IPS DF 19.7 (cell line): ENCODE measurements at regions not wholly inside any gene's neighbourhood (a gene's known extent, or its start where the extent isn't known, plus 50 kb on each side); places are given as distances from the start of the nearest gene placed in this dataset.
"Not testable (repeated sequence)": the region's sequence is repeated elsewhere in the genome, so short reads cannot be mapped to it uniquely, and the experiment has no call there.

ENCODE experiments used
- DNase-seq: peaks from one replicate; pipeline ENCODE4 v3.0.0-alpha.2; 2013; ENCODE audit warnings: low read depth, low spot score

DNA sequence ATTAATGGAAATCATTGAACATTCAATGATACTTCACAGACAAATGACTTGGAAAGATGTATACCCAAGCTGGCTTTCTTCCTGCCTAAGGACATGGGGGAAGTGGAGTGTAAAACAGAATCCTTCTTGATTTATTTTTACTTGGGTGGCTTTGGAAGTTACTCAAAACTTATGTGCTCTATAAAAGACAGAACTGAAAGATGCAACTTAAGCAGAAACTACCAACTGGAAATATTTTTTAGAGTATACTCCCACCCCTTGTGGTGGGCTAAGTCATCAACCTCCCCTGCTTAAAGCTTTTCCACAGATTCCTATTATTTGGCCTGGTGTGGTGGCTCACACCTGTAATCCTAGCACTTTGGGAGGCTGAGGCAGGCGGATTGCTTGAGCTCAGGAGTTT lies 126.0 kb upstream of the ATP2B1 start:
- DNase-seq: no peak

DNA sequence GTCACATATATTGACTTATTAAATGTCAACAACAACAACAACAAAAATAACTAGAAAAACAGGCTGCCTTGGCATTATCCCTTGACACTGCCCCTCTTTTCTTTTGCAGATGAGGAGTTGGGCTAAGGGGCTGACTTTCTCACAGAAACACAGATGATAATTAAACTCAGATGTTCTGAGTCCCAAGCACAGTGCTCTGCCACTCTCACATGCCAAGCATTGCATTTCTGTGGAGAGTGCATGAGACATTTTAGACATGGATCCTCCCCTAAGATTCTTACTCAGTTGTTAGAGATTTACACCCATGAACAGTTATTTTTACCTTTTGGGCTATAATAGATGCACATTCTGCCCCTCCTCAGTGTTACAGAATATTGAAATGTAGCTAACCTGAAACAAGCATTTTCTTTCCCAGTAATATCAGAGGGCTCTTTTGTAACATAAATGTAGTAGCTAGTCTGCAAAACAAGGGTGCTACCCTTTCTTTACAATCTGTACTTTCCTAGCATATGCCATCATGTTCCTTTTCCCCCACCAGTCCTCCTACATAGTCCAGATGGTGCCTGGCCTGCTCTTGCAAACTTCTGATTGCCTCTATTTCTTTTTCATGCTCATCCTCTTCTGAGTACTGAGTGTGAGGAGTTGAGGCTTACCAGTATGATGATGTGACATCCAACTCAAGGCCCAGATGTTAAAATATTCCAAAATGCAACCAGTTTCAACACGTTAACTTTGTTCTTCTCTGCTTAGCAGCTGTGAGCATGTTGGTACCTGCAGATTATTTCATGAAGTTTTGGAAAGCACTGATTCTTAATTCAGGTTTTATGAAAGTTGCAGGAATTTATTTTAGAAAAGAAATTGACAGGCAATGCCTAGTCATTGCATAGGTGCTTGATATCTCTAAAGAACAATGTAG lies 125.0 kb upstream of the ATP2B1 start:
- DNase-seq: no peak

DNA sequence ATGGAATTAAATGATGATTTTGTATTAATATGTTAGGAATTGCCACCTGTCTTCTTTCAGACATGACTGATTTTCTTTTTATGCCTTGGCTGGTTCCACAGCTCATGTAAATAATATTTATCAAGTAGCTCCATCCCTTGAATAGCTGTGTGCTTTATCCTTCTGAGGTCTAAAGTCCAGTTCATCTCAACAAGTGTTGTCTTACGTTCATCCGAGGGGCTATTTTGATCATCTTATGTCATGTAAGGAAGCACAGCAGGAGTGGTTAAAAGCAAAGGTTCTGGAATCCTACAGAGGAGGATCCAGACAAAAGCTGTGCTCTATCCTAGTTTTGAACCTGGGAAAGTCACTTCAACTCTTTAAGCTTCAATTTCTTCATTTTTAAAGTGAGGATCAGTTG lies 123.7 kb upstream of the ATP2B1 start:
- DNase-seq: no peak

- no peak for DNase-seq
Measured at GRCh38 chr12:89831310-89832095, 122.9 kb upstream of the ATP2B1 start.

- DNase-seq: no peak
Measured at GRCh38 chr12:89829434-89829975, 120.9 kb upstream of the ATP2B1 start.

DNA sequence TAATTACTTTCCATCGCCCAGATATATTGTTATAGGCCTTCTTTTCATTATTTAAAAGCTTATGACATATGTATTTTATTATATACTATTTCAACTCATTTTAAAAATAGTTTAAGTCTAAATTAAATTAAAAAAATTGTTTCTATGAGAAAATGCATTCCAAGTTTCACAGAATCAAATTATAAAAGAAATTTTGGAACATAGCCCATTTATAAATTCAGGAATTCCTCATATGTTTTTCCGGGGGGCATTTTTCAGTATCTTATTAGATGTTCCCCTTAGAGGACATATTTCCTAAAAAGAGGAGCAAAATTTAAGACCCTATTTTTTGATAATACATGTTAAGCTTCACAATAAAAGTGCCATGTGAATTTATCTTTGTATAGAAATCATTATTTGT lies 119.9 kb upstream of the ATP2B1 start:
- no peak for DNase-seq

- DNase-seq: no peak
Measured at GRCh38 chr12:89827592-89827991, 119.0 kb upstream of the ATP2B1 start.

GRCh38 chr12:89826468-89826867 lies 117.8 kb upstream of the ATP2B1 start:
- no peak for DNase-seq

DNA sequence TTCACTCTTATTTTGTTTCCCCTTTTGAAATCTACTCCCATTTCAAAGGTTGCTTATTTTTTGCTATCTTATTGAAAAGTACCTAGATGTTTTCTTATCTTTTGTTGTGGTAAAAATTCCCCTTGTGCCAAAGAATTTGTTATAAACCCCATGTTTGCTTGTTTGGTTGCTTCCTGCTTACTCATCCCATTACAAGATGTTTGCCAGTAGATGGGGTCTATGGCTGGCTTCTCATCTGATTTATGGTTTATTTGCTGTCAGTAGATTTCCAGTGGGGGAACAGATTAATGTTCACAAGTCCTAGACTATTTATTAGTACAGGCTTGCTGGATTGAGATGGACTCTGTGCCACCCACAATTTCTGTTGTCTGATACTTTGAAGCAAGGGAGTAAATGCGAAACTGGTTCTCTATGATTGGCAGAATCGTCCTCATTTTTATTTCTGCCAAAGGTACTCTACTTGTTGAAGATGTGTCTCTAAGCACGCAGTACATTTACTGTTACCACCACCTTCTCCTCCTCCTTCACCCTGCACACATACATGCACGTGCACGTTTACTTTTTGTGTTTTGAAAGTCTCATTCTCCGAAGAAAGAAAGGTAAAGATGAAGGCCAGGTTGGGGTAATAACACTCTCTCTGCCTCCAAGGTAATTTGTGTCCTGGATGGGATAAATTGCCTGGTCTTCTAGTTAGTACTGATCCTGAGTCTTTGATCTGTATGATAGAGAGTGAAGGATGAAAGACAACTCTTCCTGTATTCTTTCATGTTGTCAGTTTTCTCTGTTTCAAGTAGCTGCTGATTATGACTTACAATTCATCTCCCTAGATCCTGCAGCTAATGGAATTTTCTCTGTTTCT lies 117.2 kb upstream of the ATP2B1 start:
- DNase-seq: no peak

DNA sequence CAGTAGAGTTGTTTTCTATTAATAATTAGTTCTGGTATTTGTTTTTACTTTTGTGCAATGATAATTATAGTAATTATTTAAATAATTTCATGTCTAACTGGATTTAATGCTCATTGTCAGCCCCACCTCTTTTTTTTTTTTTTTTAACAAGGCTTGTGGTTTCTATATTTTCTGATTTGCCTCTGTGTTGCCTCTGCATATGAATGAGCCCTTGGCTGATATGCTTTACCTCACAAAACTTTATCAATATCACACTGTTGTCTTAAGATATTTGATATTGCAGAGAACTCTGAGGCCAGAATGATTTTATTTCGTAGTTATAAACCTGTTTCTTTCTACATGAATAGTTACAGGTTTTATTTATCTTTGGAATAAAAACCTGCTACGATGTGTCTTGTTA lies 116.2 kb upstream of the ATP2B1 start:
- DNase-seq: no peak

- DNase-seq: not testable (repeated sequence)
Measured at GRCh38 chr12:89822992-89823391, 114.4 kb upstream of the ATP2B1 start.

DNA sequence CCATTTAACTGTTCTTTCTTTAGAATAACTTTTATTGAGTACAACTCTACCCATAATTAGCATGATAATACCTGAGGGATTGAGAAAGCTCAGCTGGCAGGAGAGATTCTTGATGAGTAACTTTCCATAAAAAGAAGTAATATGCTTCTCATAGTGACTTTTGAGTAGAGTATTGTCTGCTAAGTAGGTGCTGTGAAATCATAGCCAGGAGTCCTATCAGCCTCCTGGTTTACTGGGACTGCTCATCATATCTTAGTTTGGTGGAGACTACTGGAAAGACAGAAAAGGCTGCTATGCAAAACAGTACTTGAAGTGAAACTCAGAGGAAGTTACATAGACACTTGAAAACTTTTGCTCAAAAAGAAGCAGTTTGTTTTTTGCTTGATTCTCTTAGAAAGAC lies 113.3 kb upstream of the ATP2B1 start:
- no peak for DNase-seq

DNA sequence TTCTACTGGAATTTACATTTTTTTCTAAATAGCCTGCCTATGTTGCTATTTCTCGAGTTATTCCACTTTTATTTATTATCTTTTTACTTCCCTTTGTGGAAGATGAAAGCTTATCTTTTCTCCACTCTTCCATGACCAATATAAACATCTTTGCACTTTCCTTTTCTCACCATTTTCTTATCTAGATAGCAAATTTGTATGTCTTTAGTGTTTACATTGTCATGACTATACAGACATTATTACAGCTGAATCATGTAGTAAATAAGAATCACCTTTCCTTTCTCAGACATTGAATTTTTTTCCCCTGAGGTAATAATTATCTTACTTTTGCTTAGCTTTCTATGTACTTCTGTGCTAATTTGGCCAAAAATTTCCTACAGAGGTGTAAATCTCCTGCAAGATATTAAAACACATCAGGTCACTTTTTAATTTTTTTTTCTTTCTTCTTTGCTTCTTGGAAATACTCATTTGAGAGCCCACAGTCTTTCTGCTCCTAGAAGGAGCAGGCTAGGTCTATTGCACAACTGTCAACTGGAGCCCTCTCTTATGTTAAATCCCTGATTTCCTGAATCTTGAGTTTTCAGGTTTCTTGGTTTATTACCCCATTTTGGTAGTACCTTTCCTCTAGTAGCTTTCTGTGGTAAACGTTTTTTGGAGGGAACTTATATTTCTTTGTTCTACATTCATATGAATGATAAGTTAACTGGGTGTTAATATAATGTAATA lies 109.0 kb upstream of the ATP2B1 start:
- no peak for DNase-seq

- DNase-seq: no peak
Measured at GRCh38 chr12:89815225-89815624, 106.6 kb upstream of the ATP2B1 start.

DNA sequence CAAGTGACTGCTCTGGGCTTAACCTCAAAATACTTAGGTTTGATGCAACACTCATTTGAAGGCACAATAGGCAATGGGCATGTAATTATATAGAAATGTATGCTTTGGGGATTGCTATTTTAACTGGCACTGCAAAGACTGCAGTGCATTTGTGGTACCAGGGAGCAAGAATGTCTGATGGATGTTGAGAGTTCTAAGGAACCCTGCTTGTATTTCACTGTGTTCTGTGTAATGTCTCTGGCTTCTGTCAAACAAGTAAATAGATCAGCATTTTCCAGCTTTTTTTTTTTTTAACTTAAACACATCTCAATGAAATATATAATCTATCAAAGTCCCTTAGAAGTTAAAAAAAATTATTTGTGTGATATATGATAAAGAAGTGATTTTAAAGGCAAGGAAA lies 94.8 kb upstream of the ATP2B1 start:
- DNase-seq: no peak

DNA sequence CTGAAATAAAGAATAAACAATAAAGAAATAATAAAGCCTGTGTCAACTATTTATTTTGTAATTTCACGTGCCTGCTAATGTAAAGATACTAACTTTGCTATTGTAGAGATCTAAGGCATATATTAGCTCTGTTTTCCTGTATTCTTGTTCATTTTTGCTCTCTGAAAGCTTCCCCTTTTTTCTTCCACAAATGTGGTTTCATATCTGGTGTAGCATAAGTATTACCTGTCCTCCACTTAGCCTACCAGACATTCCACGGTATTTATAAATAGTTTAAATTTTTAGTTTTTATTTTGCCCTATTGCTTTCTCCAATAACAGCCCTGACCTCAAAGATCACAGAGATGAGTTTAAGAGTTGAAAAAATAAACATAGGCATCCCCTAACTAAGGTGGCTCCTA lies 92.6 kb upstream of the ATP2B1 start:
- no peak for DNase-seq

GRCh38 chr12:89800435-89800834 lies 91.8 kb upstream of the ATP2B1 start:
- no peak for DNase-seq

DNA sequence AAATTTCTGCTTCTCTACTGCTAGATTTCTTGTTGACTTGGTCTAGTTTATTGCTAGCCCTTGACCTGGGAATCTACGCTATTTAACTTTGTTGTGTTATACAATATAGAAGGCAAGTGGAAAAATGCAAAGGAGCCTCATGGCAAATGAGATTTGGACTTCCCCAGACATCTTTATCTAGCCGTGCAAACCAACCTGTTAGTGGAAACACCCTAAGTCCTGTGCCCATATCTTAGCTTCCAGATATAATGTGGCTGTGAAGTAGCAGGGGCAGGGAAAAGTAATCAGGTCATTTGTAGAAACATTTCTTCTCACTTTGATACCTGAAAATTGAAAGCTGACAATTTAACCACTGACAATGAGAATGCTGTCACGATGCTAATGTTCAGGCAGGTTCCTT lies 90.7 kb upstream of the ATP2B1 start:
- no peak for DNase-seq

- DNase-seq: no peak
Measured at GRCh38 chr12:89797436-89797835, 88.8 kb upstream of the ATP2B1 start.

DNA sequence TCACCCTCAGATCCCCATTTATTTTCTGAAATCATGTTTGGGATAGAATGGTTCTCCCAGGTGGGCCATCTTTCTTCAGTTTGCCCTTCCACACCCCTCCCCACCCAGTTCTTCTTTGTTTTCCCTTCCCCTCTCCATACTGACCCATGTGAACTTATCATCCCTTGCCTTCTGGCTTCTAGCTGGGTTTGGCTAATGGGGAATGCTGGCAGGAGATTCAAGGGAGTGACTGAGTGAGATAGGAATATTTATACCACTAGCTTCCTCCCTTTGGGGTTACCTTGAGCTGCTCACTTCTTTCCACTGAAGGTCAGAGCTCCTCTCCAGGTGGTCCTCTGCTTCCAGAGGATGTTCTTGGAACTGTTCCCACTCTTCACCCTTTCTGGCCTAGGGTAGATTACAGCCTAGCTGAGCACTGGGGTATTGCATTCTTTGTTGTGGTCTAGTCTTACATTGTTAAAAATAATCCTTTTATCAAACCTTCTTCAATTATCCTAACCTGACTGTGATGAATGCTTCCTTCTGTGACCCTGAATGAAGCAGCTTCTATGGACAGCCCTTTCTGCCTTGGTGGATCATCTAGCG lies 88.3 kb upstream of the ATP2B1 start:
- no peak for DNase-seq

DNA sequence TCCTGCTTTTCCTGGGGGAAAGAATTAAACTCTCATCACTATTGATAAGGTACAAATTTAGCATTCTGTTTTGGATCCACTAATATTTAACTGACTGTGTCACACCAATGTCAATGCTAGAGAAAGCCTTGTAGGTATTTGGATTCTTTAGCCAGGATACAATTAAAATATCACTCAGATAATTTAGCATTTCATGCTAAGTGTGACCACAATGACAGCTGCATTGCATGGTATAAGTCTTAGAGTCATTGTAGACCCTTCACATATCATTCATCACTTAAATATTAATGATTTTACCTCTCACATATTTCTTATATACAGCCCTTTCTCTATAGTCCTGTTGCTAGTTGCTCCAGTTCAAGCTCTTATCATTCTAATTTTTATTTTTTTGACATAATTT lies 85.3 kb upstream of the ATP2B1 start:
- no peak for DNase-seq
